Dendritic cell treated with granulocyte-macrophage colony-stimulating factor and Interleukin-4, amounts not matched to agents 40 ng/mL and 50 ng/mL, for 4 days (primary cell): ENCODE measurements at regions not wholly inside any gene's neighbourhood (a gene's known extent, or its start where the extent isn't known, plus 50 kb on each side); places are given as distances from the start of the nearest gene placed in this dataset.
A peak's percentile ranks its signal among the peaks of the same experiment; 100 is the strongest.

Experiments used
- H3K27ac Mint-ChIP-seq: one replicate; pipeline ENCODE4 v1.8.0; 2022; ENCODE audit warnings: mild to moderate bottlenecking, mixed read lengths
- H3K27me3 Mint-ChIP-seq: one replicate; pipeline ENCODE4 v1.8.0; 2022; ENCODE audit warnings: mild to moderate bottlenecking, mixed read lengths
- H3K36me3 Mint-ChIP-seq: one replicate; pipeline ENCODE4 v1.8.0; 2022; ENCODE audit warnings: low read depth, mixed read lengths
- H3K4me1 Mint-ChIP-seq: one replicate; pipeline ENCODE4 v1.8.0; 2022; ENCODE audit warnings: low read depth, mixed read lengths
- H3K4me3 Mint-ChIP-seq: one replicate; pipeline ENCODE4 v1.8.0; 2022; ENCODE audit warnings: mild to moderate bottlenecking, moderate library complexity, mixed read lengths
- H3K9me3 Mint-ChIP-seq: one replicate; pipeline ENCODE4 v1.8.0; 2022; ENCODE audit warnings: mixed read lengths
- intact Hi-C: fragments of 100-400 bp; cut with micrococcal nuclease; formaldehyde crosslinking; loops from one replicate; pipeline ENCODE4 v1.15.0; 2022

- H3K27ac Mint-ChIP-seq, result no peak overlapping the region
- peaks cover 11% of the 10 kb centered on the region for H3K4me1 Mint-ChIP-seq
- H3K27me3 Mint-ChIP-seq, result peaks cover 24% of the 10 kb centered on the region
- H3K4me3 Mint-ChIP-seq, result no peak overlapping the region
- no peaks in the 10 kb centered on the region for H3K36me3 Mint-ChIP-seq
- H3K9me3 Mint-ChIP-seq, result no peaks in the 10 kb centered on the region
- intact Hi-C loops, result no loop called here
Observed at GRCh38 chr17:73949903-73950592, 253.4 kb upstream of the RPL38 start.

GRCh38 chr17:73950593-73950914, 252.9 kb upstream of the RPL38 start:
- intact Hi-C loops, result no loop called here
- no peak overlapping the region for H3K27ac Mint-ChIP-seq
- no peaks in the 10 kb centered on the region for H3K36me3 Mint-ChIP-seq
- H3K9me3 Mint-ChIP-seq, result no peaks in the 10 kb centered on the region
- H3K4me1 Mint-ChIP-seq, result peaks cover 11% of the 10 kb centered on the region
- H3K27me3 Mint-ChIP-seq, result peaks cover 24% of the 10 kb centered on the region
- H3K4me3 Mint-ChIP-seq, result no peak overlapping the region

GRCh38 chr17:73952082-73952479, 251.4 kb upstream of the RPL38 start:
- H3K4me1 Mint-ChIP-seq, result peaks cover 11% of the 10 kb centered on the region
- no peak overlapping the region for H3K4me3 Mint-ChIP-seq
- H3K27ac Mint-ChIP-seq, result peak overlapping the region; percentile 11
- intact Hi-C loops, result no loop called here
- H3K27me3 Mint-ChIP-seq, result peaks cover 21% of the 10 kb centered on the region
- H3K36me3 Mint-ChIP-seq, result no peaks in the 10 kb centered on the region
- no peaks in the 10 kb centered on the region for H3K9me3 Mint-ChIP-seq

GRCh38 chr17:73952480-73953205, 250.8 kb upstream of the RPL38 start:
- H3K4me3 Mint-ChIP-seq, result no peak overlapping the region
- no peaks in the 10 kb centered on the region for H3K36me3 Mint-ChIP-seq
- H3K9me3 Mint-ChIP-seq, result no peaks in the 10 kb centered on the region
- H3K4me1 Mint-ChIP-seq, result peaks cover 11% of the 10 kb centered on the region
- peak overlapping the region; percentile 11 for H3K27ac Mint-ChIP-seq
- H3K27me3 Mint-ChIP-seq, result peaks cover 16% of the 10 kb centered on the region
- intact Hi-C loops, result no loop called here

- Mint-ChIP-seq H3K4me3 (no peak overlapping the region), H3K27me3 (peaks cover 13% of the 10 kb centered on the region), H3K9me3 (no peaks in the 10 kb centered on the region), H3K4me1 (peaks cover 11% of the 10 kb centered on the region), H3K36me3 (no peaks in the 10 kb centered on the region), H3K27ac (no peak overlapping the region)
- intact Hi-C loops, result no loop called here
Observed at GRCh38 chr17:73953206-73954033, 250.1 kb upstream of the RPL38 start.

GRCh38 chr17:73954951-73955350, 248.5 kb upstream of the RPL38 start:
- intact Hi-C loops, result no loop called here
- H3K4me3 Mint-ChIP-seq, result no peak overlapping the region
- H3K36me3 Mint-ChIP-seq, result no peaks in the 10 kb centered on the region
- no peak overlapping the region for H3K27ac Mint-ChIP-seq
- no peaks in the 10 kb centered on the region for H3K9me3 Mint-ChIP-seq
- H3K4me1 Mint-ChIP-seq, result peaks cover 11% of the 10 kb centered on the region
- H3K27me3 Mint-ChIP-seq, result peaks cover 10% of the 10 kb centered on the region

GRCh38 chr17:73955616-73956015, 247.9 kb upstream of the RPL38 start:
- Mint-ChIP-seq H3K4me1 (peaks cover 11% of the 10 kb centered on the region), H3K27ac (no peak overlapping the region), H3K4me3 (no peak overlapping the region), H3K27me3 (peaks cover 7% of the 10 kb centered on the region), H3K9me3 (no peaks in the 10 kb centered on the region), H3K36me3 (no peaks in the 10 kb centered on the region)
- intact Hi-C loops, result loop anchor here (1.0 to 2.0 kb wide), 2 partner anchors 299 to 526 kb away; no protein-coding TSS in a partner anchor

- no peak overlapping the region for H3K27ac Mint-ChIP-seq
- no peak overlapping the region for H3K4me3 Mint-ChIP-seq
- no peaks in the 10 kb centered on the region for H3K36me3 Mint-ChIP-seq
- intact Hi-C loops, result loop anchor here (1.0 to 2.0 kb wide), 2 partner anchors 299 to 527 kb away; no protein-coding TSS in a partner anchor
- no peaks in the 10 kb centered on the region for H3K9me3 Mint-ChIP-seq
- H3K27me3 Mint-ChIP-seq, result peaks cover 6% of the 10 kb centered on the region
- peaks cover 11% of the 10 kb centered on the region for H3K4me1 Mint-ChIP-seq
Observed at GRCh38 chr17:73956169-73956568, 247.3 kb upstream of the RPL38 start.

- peaks cover 2% of the 10 kb centered on the region for H3K27me3 Mint-ChIP-seq
- intact Hi-C loops, result loop anchor here (1.0 to 2.0 kb wide), 2 partner anchors 300 to 528 kb away; no protein-coding TSS in a partner anchor
Observed at GRCh38 chr17:73956595-73957465, 246.6 kb upstream of the RPL38 start.

GRCh38 chr17:73957564-73957963, 245.9 kb upstream of the RPL38 start:
- no peak overlapping the region for H3K27ac Mint-ChIP-seq
- no peaks in the 10 kb centered on the region for H3K4me1 Mint-ChIP-seq
- H3K36me3 Mint-ChIP-seq, result no peaks in the 10 kb centered on the region
- H3K27me3 Mint-ChIP-seq, result no peaks in the 10 kb centered on the region
- intact Hi-C loops, result loop anchor here (2.0 kb wide), 1 partner anchor 301 kb away; no protein-coding TSS in a partner anchor
- no peaks in the 10 kb centered on the region for H3K9me3 Mint-ChIP-seq
- no peak overlapping the region for H3K4me3 Mint-ChIP-seq

More at GRCh38 chr17:73956595-73957465, 246.6 kb upstream of the RPL38 start:
- no peaks in the 10 kb centered on the region for H3K9me3 Mint-ChIP-seq
- no peak overlapping the region for H3K4me3 Mint-ChIP-seq
- H3K27ac Mint-ChIP-seq, result no peak overlapping the region
- H3K4me1 Mint-ChIP-seq, result peaks cover 5% of the 10 kb centered on the region
- H3K36me3 Mint-ChIP-seq, result no peaks in the 10 kb centered on the region

GRCh38 chr17:73958453-73958852, 245.0 kb upstream of the RPL38 start:
- H3K36me3 Mint-ChIP-seq, result no peaks in the 10 kb centered on the region
- intact Hi-C loops, result no loop called here
- no peaks in the 10 kb centered on the region for H3K4me1 Mint-ChIP-seq
- no peak overlapping the region for H3K4me3 Mint-ChIP-seq
- no peak overlapping the region for H3K27ac Mint-ChIP-seq
- no peaks in the 10 kb centered on the region for H3K27me3 Mint-ChIP-seq
- no peaks in the 10 kb centered on the region for H3K9me3 Mint-ChIP-seq

- Mint-ChIP-seq H3K4me1 (no peaks in the 10 kb centered on the region), H3K27ac (no peak overlapping the region)
Observed at GRCh38 chr17:73960469-73960868, 243.0 kb upstream of the RPL38 start.

GRCh38 chr17:73962308-73962707, 241.2 kb upstream of the RPL38 start:
- intact Hi-C loops, result no loop called here
- no peaks in the 10 kb centered on the region for H3K36me3 Mint-ChIP-seq
- no peaks in the 10 kb centered on the region for H3K9me3 Mint-ChIP-seq
- H3K4me1 Mint-ChIP-seq, result no peaks in the 10 kb centered on the region
- H3K27me3 Mint-ChIP-seq, result no peaks in the 10 kb centered on the region
- no peak overlapping the region for H3K27ac Mint-ChIP-seq
- no peak overlapping the region for H3K4me3 Mint-ChIP-seq

More at GRCh38 chr17:73960469-73960868, 243.0 kb upstream of the RPL38 start:
- H3K4me3 Mint-ChIP-seq, result no peak overlapping the region
- H3K9me3 Mint-ChIP-seq, result no peaks in the 10 kb centered on the region
- no peaks in the 10 kb centered on the region for H3K36me3 Mint-ChIP-seq
- intact Hi-C loops, result no loop called here
- H3K27me3 Mint-ChIP-seq, result no peaks in the 10 kb centered on the region
